ENCODE measurements at regions not wholly inside any gene's neighbourhood (a gene's known extent, or its start where the extent isn't known, plus 50 kb on each side); places are given as distances from the start of the nearest gene placed in this dataset.

DNA sequence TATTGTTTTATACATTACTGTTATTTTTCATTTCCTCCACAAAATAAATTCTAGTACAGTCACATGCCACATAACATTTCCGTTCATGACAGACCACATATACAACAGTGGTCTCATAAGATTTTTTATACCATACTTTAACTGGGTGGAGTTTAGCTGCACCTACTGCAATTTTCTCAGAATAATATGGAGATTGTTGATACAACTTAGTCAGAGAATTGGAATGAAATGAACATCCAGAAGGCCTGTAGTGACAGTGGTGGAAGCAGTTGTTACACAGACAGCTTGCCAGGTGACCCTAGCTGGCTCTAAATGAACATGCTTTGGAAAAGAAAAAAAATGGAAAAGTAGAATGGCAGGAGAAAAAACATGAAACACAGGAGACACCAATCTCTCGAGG, 183.2 kb upstream of the TCF21 start (continued):
- TF ChIP-seq, protein P1, sequence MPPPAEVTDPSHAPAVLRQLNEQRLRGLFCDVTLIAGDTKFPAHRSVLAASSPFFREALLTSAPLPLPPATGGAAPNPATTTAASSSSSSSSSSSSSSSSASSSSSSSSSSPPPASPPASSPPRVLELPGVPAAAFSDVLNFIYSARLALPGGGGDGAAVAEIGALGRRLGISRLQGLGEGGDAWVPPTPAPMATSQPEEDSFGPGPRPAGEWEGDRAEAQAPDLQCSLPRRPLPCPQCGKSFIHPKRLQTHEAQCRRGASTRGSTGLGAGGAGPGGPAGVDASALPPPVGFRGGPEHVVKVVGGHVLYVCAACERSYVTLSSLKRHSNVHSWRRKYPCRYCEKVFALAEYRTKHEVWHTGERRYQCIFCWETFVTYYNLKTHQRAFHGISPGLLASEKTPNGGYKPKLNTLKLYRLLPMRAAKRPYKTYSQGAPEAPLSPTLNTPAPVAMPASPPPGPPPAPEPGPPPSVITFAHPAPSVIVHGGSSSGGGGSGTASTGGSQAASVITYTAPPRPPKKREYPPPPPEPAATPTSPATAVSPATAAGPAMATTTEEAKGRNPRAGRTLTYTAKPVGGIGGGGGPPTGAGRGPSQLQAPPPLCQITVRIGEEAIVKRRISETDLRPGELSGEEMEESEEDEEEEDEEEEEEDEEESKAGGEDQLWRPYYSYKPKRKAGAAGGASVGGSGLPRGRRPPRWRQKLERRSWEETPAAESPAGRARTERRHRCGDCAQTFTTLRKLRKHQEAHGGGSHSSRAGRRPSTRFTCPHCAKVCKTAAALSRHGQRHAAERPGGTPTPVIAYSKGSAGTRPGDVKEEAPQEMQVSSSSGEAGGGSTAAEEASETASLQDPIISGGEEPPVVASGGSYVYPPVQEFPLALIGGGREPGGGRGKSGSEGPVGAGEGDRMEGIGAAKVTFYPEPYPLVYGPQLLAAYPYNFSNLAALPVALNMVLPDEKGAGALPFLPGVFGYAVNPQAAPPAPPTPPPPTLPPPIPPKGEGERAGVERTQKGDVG (CRISPR knock-in tag; IDR thresholded peaks at IDR 0.05; ENCODE audit: borderline replicate concordance) = no peak
- TF ChIP-seq IRX3 (CRISPR knock-in tag; IDR thresholded peaks at IDR 0.05; ENCODE audit: borderline replicate concordance, low read depth) (no peak), HMGA1 (CRISPR knock-in tag; conservative IDR thresholded peaks at IDR 0.05) (no peak)

DNA sequence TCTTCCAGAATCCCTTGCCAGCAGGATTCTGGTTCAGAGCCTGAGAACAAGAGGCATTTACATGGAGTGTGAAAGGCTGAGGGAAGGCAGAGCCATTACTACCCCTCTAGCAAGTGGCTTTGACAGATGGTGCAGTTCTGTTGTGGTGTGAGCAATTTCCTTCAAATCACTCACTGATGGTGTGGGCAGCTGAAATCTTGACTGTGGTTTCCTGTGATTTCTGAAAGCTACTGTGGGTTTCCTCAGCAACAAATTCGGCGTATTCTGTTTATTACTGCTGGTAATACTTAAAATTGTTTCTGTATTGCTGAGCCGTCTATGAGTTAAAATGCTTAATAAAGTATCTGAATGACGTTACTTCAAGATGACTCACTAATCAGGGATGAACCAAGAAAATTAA, 181.5 kb upstream of the TCF21 start:
- CTCF ChIA-PET (ENCODE audit: low intra/inter-chr PET ratio, low total read pairs) = no interaction called here
- TF ChIP-seq ZNF232 (CRISPR knock-in tag; IDR thresholded peaks at IDR 0.05; ENCODE audit: borderline replicate concordance) (no peak), ZNF331 (CRISPR knock-in tag; IDR thresholded peaks at IDR 0.05) (no peak), ATF6 (CRISPR knock-in tag; conservative IDR thresholded peaks at IDR 0.05) (no peak), ETV6 (CRISPR knock-in tag; conservative IDR thresholded peaks at IDR 0.05) (no peak), PLSCR1 (CRISPR knock-in tag; IDR thresholded peaks at IDR 0.05; ENCODE audit: borderline replicate concordance) (no peak), NFYC (CRISPR knock-in tag; IDR thresholded peaks at IDR 0.05) (no peak), TFAP4 (IDR thresholded peaks at IDR 0.05; ENCODE audit: borderline replicate concordance, low read depth) (no peak), PTBP1 (IDR thresholded peaks at IDR 0.05; ENCODE audit: low read depth, low read length, poor library complexity, severe bottlenecking) (no peak), TEAD2 (CRISPR knock-in tag; IDR thresholded peaks at IDR 0.05) (no peak), FIP1L1 (IDR thresholded peaks at IDR 0.05; ENCODE audit: borderline replicate concordance, insufficient read depth, low read depth, low read length) (no peak), ZNF235 (CRISPR knock-in tag; IDR thresholded peaks at IDR 0.05; ENCODE audit: borderline replicate concordance) (no peak), ZNF580 (CRISPR knock-in tag; IDR thresholded peaks at IDR 0.05; ENCODE audit: borderline replicate concordance, low read depth) (no peak)

More for the DNA sequence above, 181.5 kb upstream of the TCF21 start:
- POLR2A ChIA-PET = no interaction called here
- Histone ChIP-seq H3K4me3 (replicated peaks in 1 of 3; ENCODE audit: insufficient read depth in 1 of 3, low read depth in 2 of 3, low read length in 3 of 3) (no peak overlapping the region), H3K9me3 (ENCODE audit: low read length) (no peaks in the 10 kb centered on the region), H3K27ac (ENCODE audit: extremely low read length, insufficient read depth, low read length) (no peak overlapping the region), H3K4me1 (ENCODE audit: insufficient read depth, low read length) (no peaks in the 10 kb centered on the region), H3K36me3 (replicated peaks in 1 of 2; ENCODE audit: control insufficient read depth in 1 of 2, insufficient read depth in 2 of 2, low read length in 2 of 2) (no peaks in the 10 kb centered on the region), H4K20me1 (ENCODE audit: insufficient read depth, low read length) (no peaks in the 10 kb centered on the region), H3K4me2 (ENCODE audit: low read depth, low read length) (no peak overlapping the region), H2AFZ (ENCODE audit: low read length) (no peak overlapping the region), H3K27me3 (ENCODE audit: control insufficient read depth in 1 of 2, insufficient read depth in 2 of 2, low read length in 2 of 2) (no peaks in the 10 kb centered on the region), H3K9ac (ENCODE audit: insufficient read depth, low read depth, low read length) (no peak overlapping the region), H3K79me2 (ENCODE audit: insufficient read depth, low read length) (no peaks in the 10 kb centered on the region)
- FAIRE-seq = no peak
- in situ Hi-C loops (cut with HindIII; ENCODE audit: extremely low pct_ligation_motif_present, low pct_unique_long_range_greater_than_20kb) (no loop called here), intact Hi-C loops (cut with micrococcal nuclease; ENCODE audit: unreplicated experiment) (no loop called here)
- ATAC-seq = no peak
- no peak for DNase-seq (ENCODE audit: low spot score)
- 0% methylated on average over 4 of the region's 4 CpGs for WGBS (ENCODE audit: low lambda C conversion rate)
- BruUV-seq (replicated peaks) = no TSS peak
